HCT116 (cell line): ENCODE measurements at regions not wholly inside any gene's neighbourhood (a gene's known extent, or its start where the extent isn't known, plus 50 kb on each side); places are given as distances from the start of the nearest gene placed in this dataset.
"Not testable (repeated sequence)": the region's sequence is repeated elsewhere in the genome, so short reads cannot be mapped to it uniquely, and the experiment has no call there.

Experiments used
- ATAC-seq: fragments of 200-7000 bp; cut with Tn5 transposase; 2 replicates; pipeline ENCODE4 v1.9.1; 2020; ENCODE audit warnings: mild to moderate bottlenecking, moderate library complexity
- BruUV-seq: library from RNA; stranded (reverse); fragments of 400-500 nt; replicated peaks from 2 replicates; lab custom pipeline; 2021; lab: Mats Ljungman, UMichigan
- CTCF ChIA-PET: fragments of 300-600 bp; sonication (Branson Sonifier 250); formaldehyde crosslinking; loops from one replicate; lab custom pipeline; 2021; ENCODE audit warnings: antibody characterized with exemption; lab: Charles Lee
- POLR2A ChIA-PET: fragments of 300-600, 350-600 bp; sonication (Branson Sonifier 250); formaldehyde crosslinking; loops from one replicate; lab custom pipeline; 2021; ENCODE audit warnings: antibody characterized with exemption; lab: Charles Lee
- RAD21 ChIA-PET, 2 experiments: fragments of 300-600 bp; sonication (Branson Sonifier 250); formaldehyde crosslinking; loops; one replicate each; lab custom pipeline; 2023; ENCODE audit warnings: low total read pairs in 2 of 2; ENCODE audit not compliant: uncharacterized antibody in 2 of 2, unreplicated experiment in 2 of 2, low non-redundant PET in 1 of 2; lab: Charles Lee
- DNase-seq: peaks from one replicate; pipeline ENCODE4 v3.0.0-alpha.2; 2010; ENCODE audit warnings: low read depth, low spot score
- H2AFZ ChIP-seq: fragments of 200-600 bp; shearing (Covaris generic), sonication (generic); 2 replicates; pipeline ENCODE4 v1.6.1; 2017; ENCODE audit warnings: low read depth, mixed run types, mixed read lengths, antibody characterized with exemption, low read length; ENCODE audit not compliant: poor library complexity, severe bottlenecking
- H3K27ac ChIP-seq: 2 replicates; pipeline ENCODE4 v1.5.1; 2012; ENCODE audit warnings: low read depth, low read length
- H3K27me3 ChIP-seq: fragments of 200-600 bp; sonication (generic); 2 replicates; pipeline ENCODE4 v1.6.1; 2016; ENCODE audit warnings: mixed run types, low read length, mixed read lengths; ENCODE audit not compliant: insufficient read depth
- H3K36me3 ChIP-seq, 2 experiments: fragments of 200-500 bp in 1 of 2; fragments of 200-600 bp in 1 of 2; sonication (Bioruptor generic) in 1 of 2; sonication (generic) in 1 of 2; 2 replicates each; pipeline versions ENCODE4 v1.5.1 to v1.6.1; 2014 to 2016; ENCODE audit warnings: low read length in 2 of 2, inconsistent platforms in 1 of 2, mixed read lengths in 1 of 2, mixed run types in 1 of 2; ENCODE audit not compliant: insufficient read depth in 2 of 2, control insufficient read depth in 1 of 2
- H3K4me1 ChIP-seq, 2 experiments: fragments of 200-600 bp in 1 of 2; sonication (generic) in 1 of 2; 2 replicates each; pipeline versions ENCODE4 v1.5.1 to v1.6.1; 2012 to 2017; ENCODE audit warnings: low read length in 2 of 2, inconsistent platforms in 1 of 2, mild to moderate bottlenecking in 1 of 2, mixed read lengths in 1 of 2, mixed run types in 1 of 2, moderate library complexity in 1 of 2; ENCODE audit not compliant: insufficient read depth in 2 of 2, control insufficient read depth in 1 of 2
- H3K4me2 ChIP-seq: fragments of 200-600 bp; sonication (generic); 2 replicates; pipeline ENCODE4 v1.6.1; 2017; ENCODE audit warnings: mixed run types, low read length, mixed read lengths
- H3K4me3 ChIP-seq, 2 experiments: fragments of 200-600 bp in 1 of 2; sonication (generic) in 1 of 2; replicated peaks in 1 of 2; 2 replicates each; pipeline ENCODE4 v1.5.1; 2011 to 2016; ENCODE audit warnings: low read length in 2 of 2, control low read depth in 1 of 2, low read depth in 1 of 2, mild to moderate bottlenecking in 1 of 2, mixed read lengths in 1 of 2, mixed run types in 1 of 2
- H3K79me2 ChIP-seq: fragments of 200-600 bp; sonication (generic); 2 replicates; pipeline ENCODE4 v1.6.1; 2017; ENCODE audit warnings: mild to moderate bottlenecking, mixed run types, low read length, moderate library complexity, mixed read lengths; ENCODE audit not compliant: insufficient read depth
- H3K9ac ChIP-seq: fragments of 200-600 bp; sonication (generic); 2 replicates; pipeline ENCODE4 v1.6.1; 2016; ENCODE audit warnings: low read length, mixed read lengths
- H3K9me2 ChIP-seq: fragments of 200-600 bp; sonication (generic), shearing (Covaris generic); 2 replicates; pipeline ENCODE4 v1.6.1; 2017; ENCODE audit warnings: mixed run types, mild to moderate bottlenecking, moderate library complexity; ENCODE audit not compliant: insufficient read depth
- H3K9me3 ChIP-seq, 2 experiments: fragments of 200-500 bp in 1 of 2; fragments of 200-600 bp in 1 of 2; sonication (Bioruptor generic) in 1 of 2; sonication (generic) in 1 of 2; 2 replicates each; pipeline ENCODE4 v1.6.1; 2014 to 2017; ENCODE audit warnings: low read length in 2 of 2, mixed read lengths in 2 of 2, inconsistent platforms in 1 of 2, low read depth in 1 of 2, mild to moderate bottlenecking in 1 of 2, mixed run types in 1 of 2, moderate library complexity in 1 of 2; ENCODE audit not compliant: control insufficient read depth in 1 of 2, insufficient read depth in 1 of 2
- H4K20me1 ChIP-seq: fragments of 200-600 bp; sonication (generic), shearing (Covaris generic); 2 replicates; pipeline ENCODE4 v1.6.1; 2017; ENCODE audit warnings: mixed run types, mild to moderate bottlenecking, moderate library complexity; ENCODE audit not compliant: insufficient read depth
- CBX3 ChIP-seq: IDR thresholded peaks from 2 replicates; pipeline ENCODE4 v1.6.1; 2012; ENCODE audit warnings: low read depth
- EZH2phosphoT487 ChIP-seq: fragments of 200-600 bp; IDR thresholded peaks from 2 replicates; pipeline ENCODE4 v1.6.1; 2018; ENCODE audit warnings: antibody characterized with exemption, borderline replicate concordance
- FOSL1 ChIP-seq: IDR thresholded peaks from 2 replicates; pipeline ENCODE4 v1.6.1; 2012; ENCODE audit warnings: low read depth
- JUND ChIP-seq: IDR thresholded peaks from 2 replicates; pipeline ENCODE4 v1.6.1; 2012
- MAX ChIP-seq: IDR thresholded peaks from 2 replicates; pipeline ENCODE4 v1.6.1; 2012
- SIN3A ChIP-seq: IDR thresholded peaks from 2 replicates; pipeline ENCODE4 v1.6.1; 2012; ENCODE audit warnings: low read depth
- TCF7L2 ChIP-seq: IDR thresholded peaks from 2 replicates; pipeline ENCODE4 v1.7.0; 2011; ENCODE audit warnings: borderline replicate concordance, inconsistent platforms; ENCODE audit not compliant: insufficient read depth, insufficient read length; ENCODE audit errors: extremely low read depth
- YY1 ChIP-seq: IDR thresholded peaks from 2 replicates; pipeline ENCODE4 v1.6.1; 2011; ENCODE audit warnings: low read length, low read depth, moderate library complexity, mild to moderate bottlenecking; ENCODE audit not compliant: insufficient replicate concordance; ENCODE audit errors: extremely low read depth
- intact Hi-C: fragments of 100-400 bp; cut with micrococcal nuclease; formaldehyde crosslinking; loops from 2 replicates; pipeline ENCODE4 v1.10.0; 2022

- H4K20me1 ChIP-seq: no peaks in the 10 kb centered on the region
- no peak overlapping the region for H3K9ac ChIP-seq
- no peaks in the 10 kb centered on the region for H3K79me2 ChIP-seq
- H3K4me2 ChIP-seq: no peak overlapping the region
- intact Hi-C loops: no loop called here
- no TSS peak for BruUV-seq
- no peak overlapping the region for H3K4me3 ChIP-seq
- no peaks in the 10 kb centered on the region for H3K9me3 ChIP-seq
- H3K9me2 ChIP-seq: no peaks in the 10 kb centered on the region
- no peaks in the 10 kb centered on the region for H3K27me3 ChIP-seq
- H3K27ac ChIP-seq: no peak overlapping the region
- RAD21 ChIA-PET: no interaction called here
- H3K4me1 ChIP-seq: no peaks in the 10 kb centered on the region
- no peaks in the 10 kb centered on the region for H3K36me3 ChIP-seq
- TF ChIP-seq FOSL1 (no peak), MAX (no peak), SIN3A (no peak), EZH2phosphoT487 (no peak), CBX3 (no peak), YY1 (no peak), JUND (no peak), TCF7L2 (no peak)
- TF ChIP-seq, all 23 proteins: peak for 0
- CTCF ChIA-PET: no interaction called here
- no peak for ATAC-seq
- POLR2A ChIA-PET: no interaction called here
- no peak overlapping the region for H2AFZ ChIP-seq
- no peak for DNase-seq
Measured at GRCh38 chrX:53767544-53767943, 81.0 kb upstream of the HUWE1 start.

GRCh38 chrX:53757181-53757580 is 70.7 kb upstream of the HUWE1 start:
- H4K20me1 ChIP-seq, POLR2A ChIA-PET, H3K79me2 ChIP-seq, H3K9ac ChIP-seq, H3K27me3 ChIP-seq, H3K36me3 ChIP-seq, H3K9me3 ChIP-seq, H3K4me1 ChIP-seq, H3K4me3 ChIP-seq, H3K4me2 ChIP-seq, intact Hi-C loops, RAD21 ChIA-PET, H2AFZ ChIP-seq, DNase-seq, H3K27ac ChIP-seq, CTCF ChIA-PET, ATAC-seq, H3K9me2 ChIP-seq, BruUV-seq: not testable (repeated sequence)
